Femur (tissue), 1 donor: ENCODE measurements at regions not wholly inside any gene's neighbourhood (a gene's known extent, or its start where the extent isn't known, plus 50 kb on each side); places are given as distances from the start of the nearest gene placed in this dataset.
"Not testable (repeated sequence)": the region's sequence is repeated elsewhere in the genome, so short reads cannot be mapped to it uniquely, and the experiment has no call there.

ENCODE experiments used
- DNase-seq: peaks from one replicate; pipeline ENCODE4 v3.0.0-alpha.2; 2017

DNA sequence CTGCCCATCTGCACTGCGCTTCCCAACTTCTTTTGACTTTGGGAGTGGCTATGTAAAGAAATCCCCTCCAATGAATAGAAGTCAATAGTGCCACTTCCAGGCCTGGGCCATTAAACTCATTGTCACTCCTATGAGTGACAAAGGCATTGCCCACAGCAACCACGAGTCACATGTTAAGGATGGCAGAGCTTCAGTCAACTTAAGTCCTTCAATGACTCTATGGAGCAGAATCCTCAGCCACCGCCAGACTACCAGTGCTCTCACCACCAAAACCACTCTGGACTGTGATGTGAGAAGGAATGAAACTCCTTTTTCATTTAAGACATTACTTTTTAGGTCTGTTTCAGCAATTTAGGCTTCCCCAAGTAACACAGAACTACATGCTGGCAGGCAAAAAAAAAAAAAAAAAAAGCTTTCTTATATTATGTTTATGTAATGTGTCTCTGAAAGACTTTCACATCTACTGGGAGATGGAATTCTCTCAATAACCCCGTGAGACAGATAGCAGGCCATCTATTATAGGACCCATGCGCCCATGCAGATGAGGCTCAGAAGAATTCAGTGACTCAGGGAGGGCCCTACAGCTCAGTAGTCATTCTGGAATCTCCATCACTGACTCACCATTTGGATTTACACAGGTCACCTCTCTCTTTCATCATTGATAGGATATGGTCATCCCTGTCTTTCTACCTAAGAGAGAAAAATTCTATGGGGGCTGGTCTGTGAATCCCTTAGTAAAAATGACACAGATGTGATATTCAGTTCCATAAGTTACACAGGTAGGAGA, 180.5 kb downstream of the CEMIP2 start:
- DNase-seq = no peak

DNA sequence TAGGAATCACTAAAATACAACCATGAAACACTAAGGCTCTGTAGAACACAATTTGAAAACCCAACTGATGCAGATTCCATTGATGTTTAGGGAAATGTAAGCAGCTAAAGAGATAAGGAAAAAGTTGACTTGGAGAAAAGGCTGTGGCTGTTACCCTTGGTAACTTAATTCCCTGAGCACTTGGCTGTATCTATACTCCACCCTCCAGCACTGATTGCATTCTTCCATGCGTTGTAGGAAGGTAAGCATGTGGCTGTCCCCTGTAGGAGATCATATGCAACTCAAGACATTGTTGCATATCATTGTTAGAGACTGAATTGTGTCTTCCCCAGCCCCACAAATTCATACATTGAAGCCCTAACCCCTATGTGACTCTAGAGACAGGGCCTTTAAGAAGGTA, 184.5 kb downstream of the CEMIP2 start:
- DNase-seq = no peak

DNA sequence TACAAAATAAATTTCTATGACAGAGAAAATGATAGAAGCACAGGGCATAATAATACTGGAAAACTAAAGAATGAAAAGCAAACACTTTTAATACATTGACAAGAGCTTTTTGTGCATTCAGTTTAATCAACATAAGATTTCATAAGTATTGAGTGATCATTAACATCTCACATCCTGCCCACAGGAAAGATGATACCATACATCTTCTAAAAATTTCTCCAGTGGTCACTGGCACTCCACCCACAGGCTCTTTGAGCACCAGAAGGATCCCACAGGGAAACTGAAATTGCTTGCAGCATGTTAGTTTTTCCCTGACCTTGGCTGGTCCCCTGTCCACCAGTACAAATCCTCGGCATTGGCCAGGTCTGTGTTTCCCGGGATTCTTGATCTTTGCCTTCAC, 186.0 kb downstream of the CEMIP2 start:
- no peak for DNase-seq

DNA sequence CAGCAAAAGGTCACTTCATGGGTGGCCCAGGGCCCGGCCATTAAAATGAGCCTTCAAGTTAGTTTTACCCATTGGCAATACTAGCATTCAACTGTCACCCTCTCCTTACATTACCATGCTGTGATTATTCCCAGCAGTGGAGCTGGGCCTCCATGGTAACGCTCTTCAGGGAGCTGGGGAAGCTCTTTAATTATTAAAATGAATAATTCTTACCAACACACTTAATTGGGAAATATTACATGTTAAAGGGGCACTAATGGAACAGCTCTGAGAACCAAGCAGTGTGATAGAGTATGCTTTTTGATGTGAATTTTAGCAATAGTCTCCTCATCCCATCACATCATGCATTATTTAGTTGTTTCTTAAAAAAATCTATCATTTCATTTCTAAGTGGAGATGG, 187.2 kb downstream of the CEMIP2 start:
- no peak for DNase-seq

DNA sequence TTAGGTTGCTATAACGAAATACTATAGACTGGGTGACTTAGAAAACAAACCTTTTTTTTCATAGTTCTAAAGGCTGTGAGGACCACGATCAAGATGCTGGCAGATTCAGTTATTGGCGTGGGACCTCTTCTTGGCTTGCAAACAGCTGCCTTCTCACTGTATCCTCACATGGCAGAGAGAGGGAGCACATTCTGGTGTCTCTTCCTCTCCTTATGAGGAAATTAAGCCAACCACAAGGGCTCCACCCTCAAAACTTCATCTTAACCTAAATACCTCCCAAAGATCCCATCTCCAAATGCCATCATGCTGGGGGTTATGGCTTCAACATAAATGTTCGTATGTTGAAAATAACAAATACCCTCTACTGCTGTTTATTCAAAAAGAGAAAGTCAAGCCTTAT, 197.1 kb downstream of the CEMIP2 start:
- DNase-seq = no peak

DNA sequence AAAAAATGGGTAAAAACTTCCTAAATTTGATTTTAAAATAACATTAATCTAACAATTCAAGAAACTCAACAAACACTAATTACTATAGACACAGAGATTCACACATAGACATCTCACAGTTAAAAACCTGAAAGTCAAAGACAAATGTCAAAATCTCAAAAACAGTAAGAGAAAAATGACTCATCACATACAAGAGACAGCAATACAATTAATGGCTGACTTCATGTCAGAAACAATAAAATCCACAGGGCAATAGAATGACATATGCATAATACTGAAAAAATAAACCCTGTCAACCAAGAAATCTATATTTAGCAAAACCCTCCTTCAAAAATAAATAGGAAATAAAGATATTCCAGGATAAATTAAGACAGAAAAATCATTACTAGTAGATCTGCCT, 200.4 kb downstream of the CEMIP2 start:
- DNase-seq = no peak

DNA sequence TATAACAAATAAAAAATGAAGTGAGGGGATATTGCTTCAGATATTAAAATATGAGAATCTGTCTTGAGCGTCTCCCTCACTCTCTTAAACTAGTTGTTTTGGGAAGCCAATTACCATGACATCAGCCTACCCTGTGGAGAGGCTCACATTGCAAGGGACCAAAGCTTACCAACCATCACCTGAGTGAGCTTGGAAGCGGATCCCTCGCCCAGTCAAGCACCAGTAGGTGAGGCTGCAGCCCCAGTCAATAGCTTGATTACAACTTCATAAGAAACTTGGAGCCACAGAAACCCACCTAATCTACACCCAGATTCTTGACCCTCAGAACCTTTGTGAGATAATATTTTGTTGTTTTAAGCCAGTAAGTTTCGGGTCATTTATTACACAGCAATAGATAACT, 206.2 kb downstream of the CEMIP2 start:
- no peak for DNase-seq

DNA sequence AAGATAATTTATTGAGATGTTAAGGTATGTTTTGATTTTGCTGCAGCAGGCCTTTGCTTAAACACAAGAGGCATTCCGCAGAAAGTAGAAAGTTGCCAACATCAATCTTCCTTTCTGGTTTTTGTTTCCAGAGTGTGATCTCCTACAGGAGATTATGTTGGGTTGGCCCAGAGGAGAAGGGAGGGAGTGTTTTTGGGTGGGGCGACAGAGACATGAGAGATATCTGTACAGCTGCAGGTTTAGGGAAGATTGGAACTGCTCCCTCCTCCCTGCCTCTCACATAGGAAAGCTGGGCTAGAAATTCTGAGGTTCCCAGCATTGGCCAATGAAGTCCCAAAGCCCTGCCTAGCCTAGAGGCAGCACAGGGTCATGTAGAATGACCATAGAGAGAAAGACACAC, 211.0 kb downstream of the CEMIP2 start:
- DNase-seq = no peak

DNA sequence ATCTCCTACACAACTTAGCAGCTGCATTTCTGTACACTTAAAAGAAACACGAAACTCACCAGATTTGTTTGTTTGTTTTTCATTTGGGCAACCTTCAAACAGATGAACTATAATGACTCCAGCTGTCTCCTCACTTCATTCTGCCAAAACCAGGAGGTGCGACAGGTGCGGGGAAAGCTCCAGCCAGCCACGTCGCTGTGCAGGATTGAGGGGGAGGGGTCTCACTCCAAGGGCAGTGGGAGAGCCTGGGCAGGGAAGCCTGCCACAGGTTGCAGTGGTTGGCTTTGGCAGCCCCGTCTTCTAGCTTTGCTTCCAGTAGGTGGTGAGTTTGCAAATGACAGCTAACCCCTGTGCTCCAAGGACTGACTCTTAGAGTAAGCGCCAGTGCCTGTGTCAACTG, 215.8 kb downstream of the CEMIP2 start:
- DNase-seq = peak; percentile 26

DNA sequence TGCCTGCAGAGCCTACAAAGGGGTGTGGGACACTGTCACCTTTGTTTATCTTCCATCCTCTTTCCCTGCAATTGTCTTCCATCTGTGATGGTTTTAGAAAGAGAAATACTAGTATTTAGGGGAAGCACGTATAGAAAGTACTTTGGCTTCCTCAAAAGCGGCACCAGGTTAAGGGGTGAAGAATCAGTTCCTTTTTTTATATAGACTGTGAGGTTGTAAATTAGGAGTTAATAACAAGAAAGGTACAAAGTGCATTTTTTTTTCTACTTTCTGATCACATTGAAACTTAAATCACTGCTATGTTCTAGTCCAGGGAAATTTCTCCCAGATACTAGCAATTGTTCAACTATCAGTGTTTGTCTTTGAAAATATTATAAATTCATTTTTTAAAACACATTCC, 219.3 kb downstream of the CEMIP2 start:
- no peak for DNase-seq

DNA sequence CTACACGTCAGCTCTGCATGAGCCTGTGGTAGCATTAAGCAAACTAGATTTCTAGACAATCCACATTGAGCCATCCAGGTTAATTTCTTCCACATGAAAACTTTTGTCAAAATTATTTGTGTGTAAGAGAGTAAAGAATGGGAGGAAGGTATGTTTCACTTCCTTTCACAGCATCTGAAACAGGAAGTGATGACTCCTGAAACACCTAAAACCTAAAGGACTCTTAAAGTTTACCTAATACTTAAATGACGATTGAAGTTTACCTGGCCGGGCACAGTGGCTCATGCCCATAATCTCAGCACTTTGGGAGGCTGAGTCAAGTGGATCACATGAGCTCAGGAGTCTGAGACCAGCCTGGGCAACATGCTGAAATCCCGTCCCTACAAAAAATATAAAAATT, 223.8 kb downstream of the CEMIP2 start:
- DNase-seq = no peak

DNA sequence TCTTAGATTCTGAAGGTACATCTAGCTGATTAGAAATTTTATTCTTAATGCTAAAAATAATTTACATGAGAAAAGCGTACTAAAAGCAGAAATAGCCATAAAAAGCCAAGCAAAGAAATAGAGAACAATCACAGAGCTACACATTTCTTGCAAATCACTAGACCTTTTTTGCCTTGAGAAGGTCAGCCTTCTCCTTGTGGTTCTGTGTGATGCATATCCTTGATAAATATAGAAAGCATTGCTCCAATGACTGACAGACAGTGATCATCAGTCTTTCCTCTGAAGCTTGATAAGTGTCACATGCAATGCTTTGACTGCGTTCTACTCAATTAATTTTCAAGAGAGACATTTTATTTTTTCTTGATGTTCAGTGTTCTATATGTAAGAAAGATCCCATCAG, 226.9 kb downstream of the CEMIP2 start:
- no peak for DNase-seq

DNA sequence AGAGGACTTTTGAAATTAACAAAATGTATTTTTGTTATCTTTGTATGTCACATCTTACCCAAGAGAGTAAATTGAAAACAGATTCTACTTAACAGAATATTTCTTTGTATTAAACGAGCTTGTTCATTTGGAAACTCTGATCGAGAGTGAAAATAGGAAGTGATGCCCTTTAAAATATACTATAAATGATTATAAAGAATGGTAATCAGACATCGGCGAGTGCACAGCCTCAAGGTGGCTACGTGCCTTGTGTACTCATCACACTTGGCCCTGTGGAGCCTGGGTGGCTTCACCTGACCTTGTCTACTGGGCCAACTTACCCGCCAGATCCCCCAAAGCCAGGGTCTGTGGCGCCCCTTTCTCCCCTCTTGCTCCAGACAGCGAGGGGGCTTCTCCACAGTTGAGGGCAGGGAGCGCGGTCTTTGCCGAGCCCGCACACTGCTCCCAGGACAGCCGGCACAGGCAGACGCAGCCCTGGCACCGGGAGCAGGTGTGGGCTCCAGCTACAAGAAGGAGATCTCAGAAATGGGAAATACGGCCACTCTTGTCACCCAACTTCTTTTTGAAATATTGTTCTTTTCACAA, 243.2 kb downstream of the CEMIP2 start:
- DNase-seq = no peak

DNA sequence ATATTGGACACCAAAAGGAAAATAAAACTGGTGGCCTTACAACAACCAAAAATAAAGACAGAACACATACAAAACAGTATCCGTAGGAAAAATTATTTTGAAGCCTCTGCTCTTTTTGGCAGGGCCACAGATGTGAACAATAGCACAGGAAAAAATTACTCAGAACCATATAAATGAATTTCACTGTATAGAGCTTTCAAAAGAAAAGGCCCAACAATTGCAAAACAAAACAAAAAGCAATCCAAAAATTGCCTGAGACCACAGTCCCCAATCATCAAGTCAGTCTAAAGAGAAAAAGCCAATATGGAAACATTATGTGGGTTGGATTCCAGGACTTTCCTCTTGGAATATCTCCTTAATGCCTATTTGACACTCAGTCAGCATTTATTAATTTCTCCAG, 243.8 kb downstream of the CEMIP2 start:
- peak; percentile 24 for DNase-seq

DNA sequence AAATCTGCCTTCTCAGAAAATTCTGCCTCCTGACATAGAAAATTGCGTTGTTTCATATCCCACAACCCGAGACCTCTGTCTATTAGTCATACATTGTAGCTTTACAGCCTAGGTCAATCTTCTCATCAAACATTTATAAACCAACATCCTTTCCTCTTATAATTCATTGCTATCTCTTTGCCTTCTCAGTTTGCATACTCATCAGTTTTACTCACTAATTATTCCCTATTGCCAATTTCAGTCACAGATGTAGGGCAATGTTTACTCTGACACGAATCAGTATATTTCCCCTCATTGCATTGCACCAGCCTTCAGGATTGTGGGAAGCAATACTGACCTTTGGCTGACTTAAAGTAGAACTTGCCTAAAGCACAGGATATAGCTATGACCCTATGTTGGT, 247.2 kb downstream of the CEMIP2 start:
- no peak for DNase-seq

DNA sequence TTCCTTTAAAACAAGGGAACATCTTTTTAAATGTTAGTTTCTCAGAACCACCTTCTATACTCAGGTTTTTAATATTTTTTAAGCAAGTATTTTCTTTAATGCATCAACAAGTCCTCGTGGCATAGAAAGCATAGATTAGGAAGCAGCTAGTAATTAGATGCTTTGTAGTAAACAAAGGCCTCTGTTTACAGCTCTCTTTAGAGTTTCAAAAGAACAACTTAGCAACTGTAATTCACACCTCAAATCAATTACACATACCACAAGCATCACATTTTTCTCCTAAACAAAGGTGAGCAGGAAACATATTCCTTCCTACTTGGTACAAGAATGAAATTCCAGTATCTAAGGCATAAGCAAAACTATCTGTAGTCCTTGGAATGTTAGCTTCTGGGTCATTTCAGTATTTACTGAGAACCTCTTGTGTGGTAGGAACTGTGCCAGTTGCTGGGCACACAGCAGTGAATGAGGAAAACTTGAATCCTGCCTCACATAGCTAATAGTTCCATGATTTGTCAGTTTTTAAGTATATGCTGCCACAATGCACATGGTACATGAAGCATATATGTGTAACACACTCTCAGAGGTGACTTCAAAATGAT, 249.1 kb downstream of the CEMIP2 start:
- DNase-seq = no peak

DNA sequence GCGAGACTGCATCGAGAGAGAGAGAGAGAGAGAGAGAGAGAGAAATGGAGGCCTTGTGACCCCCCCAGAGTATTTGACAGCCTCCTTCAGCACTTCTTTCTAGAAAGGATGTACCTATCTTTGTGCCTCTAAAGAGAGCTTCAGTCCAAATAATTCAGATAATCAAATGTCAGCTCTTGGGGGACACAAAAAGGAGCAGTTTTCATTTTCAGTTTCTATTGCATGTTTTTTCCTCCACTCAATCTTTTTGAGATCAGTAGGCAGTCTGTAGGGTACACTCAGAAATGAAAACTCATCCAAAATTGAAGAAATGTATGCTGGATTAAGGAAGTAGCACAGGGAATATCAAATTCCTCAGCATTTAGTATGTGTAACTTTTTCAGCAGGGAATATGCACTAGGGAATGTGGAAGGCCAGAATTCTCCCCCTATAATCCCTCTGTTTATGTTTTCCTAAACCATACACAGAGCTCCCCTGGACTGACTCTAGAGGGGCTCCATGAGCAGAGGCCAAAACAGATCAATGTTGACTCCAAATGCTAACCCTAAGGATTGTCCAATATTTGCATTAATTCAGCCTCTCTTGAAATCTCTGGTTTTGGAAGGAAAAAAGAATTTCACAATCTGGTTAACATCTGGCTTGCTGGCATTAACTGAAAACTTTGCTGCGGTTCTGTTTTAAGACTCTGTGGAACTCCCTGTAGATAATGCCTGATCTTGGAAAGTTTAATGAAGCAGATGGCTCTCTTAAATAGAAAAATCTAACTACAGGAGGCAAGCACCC, 250.1 kb downstream of the CEMIP2 start:
- DNase-seq = peak; percentile 63

DNA sequence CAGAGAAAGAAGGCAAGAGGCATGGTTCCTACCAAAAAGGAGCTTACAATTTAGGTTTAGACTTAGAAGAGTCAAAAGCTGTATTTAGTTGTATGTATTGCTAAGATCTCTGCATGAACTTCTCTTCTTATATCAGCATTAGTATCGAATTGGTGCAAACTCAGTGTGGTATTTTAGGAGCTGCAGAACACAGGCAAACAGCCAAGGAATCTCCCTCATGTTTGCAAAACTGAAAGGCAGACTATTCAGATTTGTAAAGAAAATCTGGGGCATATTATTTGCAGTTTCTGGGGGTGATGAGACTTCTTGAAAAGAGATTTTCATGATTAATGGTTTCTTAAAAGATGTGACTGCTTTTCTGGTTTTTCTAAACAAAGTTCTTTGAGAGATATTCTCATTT, 252.7 kb downstream of the CEMIP2 start:
- no peak for DNase-seq

DNA sequence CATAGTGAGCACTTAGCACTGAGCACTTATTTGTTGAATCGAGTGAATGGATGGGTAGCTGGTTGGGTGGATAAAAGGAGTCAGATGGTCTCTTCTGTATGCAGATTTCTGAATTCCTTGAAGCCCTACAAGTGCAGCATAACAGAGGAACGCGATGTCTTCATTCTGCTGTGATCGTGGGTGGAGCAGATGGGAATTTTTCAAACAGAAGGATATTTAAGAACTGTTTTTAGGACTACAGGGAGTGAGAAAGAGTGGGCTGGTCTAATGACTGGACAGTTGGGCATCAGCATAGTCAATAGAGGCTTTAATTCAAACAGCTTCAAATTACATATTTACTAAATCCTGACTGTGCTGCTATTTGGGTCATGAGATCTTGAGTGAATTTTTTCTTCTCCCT, 253.2 kb downstream of the CEMIP2 start:
- no peak for DNase-seq

DNA sequence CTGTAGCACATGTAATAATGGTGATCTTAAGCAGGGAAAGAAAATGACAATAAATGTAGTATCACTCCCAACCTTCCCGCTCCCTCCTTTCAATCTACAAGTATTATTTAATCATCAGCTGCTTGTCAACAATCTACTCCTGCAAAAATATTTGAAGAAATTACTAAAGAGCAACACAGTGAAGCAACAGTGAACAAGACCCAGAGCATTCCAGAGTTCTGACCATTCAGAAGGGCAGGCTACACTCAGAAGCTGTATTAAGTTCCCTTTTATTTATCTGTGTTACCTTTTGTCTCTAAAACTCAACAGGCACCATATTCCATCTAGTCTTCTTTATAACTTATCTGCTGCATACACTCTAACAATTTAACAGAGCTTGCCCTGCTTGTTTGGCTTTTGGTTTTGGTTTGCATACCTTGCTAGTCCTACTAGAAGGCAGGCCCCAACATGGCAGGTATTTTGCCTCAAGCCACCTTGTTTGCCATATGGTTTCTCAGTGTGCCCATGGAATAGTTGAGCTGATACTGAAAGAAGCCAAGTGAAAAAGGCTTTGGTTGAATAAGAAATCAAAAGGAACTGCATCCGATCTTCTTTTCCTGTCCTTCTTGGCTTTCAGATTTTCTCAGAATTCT, 253.9 kb downstream of the CEMIP2 start:
- DNase-seq = no peak

DNA sequence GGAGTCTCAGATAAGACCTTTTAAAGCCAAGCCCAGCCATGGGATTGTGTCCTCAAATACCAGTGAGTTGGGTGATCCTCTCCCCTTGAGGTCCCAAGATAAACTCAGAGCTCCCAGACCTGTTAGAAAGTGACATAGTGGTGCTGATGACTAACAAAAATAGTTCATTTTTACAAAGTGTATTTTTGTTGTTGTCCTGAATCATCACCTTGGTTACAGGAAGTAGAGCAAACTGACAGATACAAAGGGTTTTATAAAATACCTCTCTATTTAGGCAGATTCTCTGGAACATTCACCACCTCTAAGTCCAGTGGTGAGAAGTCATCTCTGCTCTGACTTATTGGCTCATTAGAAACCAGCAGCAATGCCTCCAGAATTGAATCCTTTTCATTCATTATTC, 259.3 kb downstream of the CEMIP2 start:
- no peak for DNase-seq

DNA sequence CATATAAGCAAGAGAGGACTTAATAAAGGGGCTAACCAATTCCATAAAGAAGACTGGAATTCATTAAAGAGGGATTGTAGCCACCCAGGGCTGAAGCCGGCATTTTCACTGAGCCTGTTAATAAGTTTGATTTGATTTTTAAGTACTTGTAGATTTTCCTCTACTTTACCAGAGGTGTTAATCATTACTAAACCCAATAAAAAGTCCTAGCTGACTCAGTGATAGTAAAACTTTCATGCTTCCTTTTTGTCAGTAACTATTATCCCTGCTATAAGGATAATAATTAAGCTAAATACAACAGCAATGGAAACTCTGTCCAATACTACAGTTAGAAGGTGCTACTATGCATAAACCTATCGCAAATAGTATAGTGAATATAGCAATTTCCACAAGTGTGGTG, 260.2 kb downstream of the CEMIP2 start:
- DNase-seq = not testable (repeated sequence)

DNA sequence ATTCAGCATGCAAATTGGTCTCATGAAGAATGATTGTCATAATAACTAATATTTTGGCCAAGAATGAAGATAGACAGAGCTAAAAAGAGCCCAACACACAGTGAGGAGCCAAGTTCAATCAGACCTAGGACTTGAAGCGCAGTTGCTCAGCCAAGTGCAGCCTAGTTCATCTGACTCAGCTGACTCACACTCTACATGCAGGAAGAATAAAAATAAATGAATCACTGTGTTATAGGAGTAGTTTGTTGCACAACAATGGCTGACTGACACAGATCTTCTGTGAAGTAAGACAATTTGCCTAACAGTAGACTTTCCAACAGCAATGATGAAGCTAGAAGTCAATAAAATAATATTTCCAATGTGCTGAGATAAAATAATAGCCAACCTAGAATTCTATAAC, 261.5 kb downstream of the CEMIP2 start:
- DNase-seq = no peak
